Ishikawa (cell line): ENCODE measurements at regions not wholly inside any gene's neighbourhood (a gene's known extent, or its start where the extent isn't known, plus 50 kb on each side); places are given as distances from the start of the nearest gene placed in this dataset.

Experiments
- EP300 ChIP-seq: IDR thresholded peaks from 2 replicates; pipeline ENCODE4 v1.6.1; 2012; ENCODE audit warnings: borderline replicate concordance
- MAX ChIP-seq: IDR thresholded peaks from 2 replicates; pipeline ENCODE4 v1.6.1; 2012
- REST ChIP-seq: IDR thresholded peaks from 2 replicates; pipeline ENCODE4 v1.6.1; 2012; ENCODE audit warnings: low read depth, mild to moderate bottlenecking
- TAF1 ChIP-seq: IDR thresholded peaks from 2 replicates; pipeline ENCODE4 v1.6.1; 2012; ENCODE audit warnings: low read depth, mild to moderate bottlenecking

- TF ChIP-seq EP300: no peak
- TF ChIP-seq REST: no peak
- TF ChIP-seq MAX: no peak
- no peak for TF ChIP-seq TAF1
Measured at GRCh38 chr14:104427131-104427851, 152.3 kb upstream of the C14orf180 start.
